GM18858 (cell line): ENCODE measurements at regions not wholly inside any gene's neighbourhood (a gene's known extent, or its start where the extent isn't known, plus 50 kb on each side); places are given as distances from the start of the nearest gene placed in this dataset.
"Not testable (repeated sequence)": the region's sequence is repeated elsewhere in the genome, so short reads cannot be mapped to it uniquely, and the experiment has no call there.

Source experiments
- ATAC-seq: cut with Tn5 transposase; IDR thresholded peaks from one replicate; pipeline ENCODE4 v1.9.1; 2021; ENCODE audit not compliant: unreplicated experiment

GRCh38 chr15:34651997-34652725, 68.7 kb upstream of the GOLGA8B start:
- ATAC-seq, result no peak

GRCh38 chr15:34650177-34650576, 66.7 kb upstream of the GOLGA8B start:
- peak; percentile 76 for ATAC-seq

DNA sequence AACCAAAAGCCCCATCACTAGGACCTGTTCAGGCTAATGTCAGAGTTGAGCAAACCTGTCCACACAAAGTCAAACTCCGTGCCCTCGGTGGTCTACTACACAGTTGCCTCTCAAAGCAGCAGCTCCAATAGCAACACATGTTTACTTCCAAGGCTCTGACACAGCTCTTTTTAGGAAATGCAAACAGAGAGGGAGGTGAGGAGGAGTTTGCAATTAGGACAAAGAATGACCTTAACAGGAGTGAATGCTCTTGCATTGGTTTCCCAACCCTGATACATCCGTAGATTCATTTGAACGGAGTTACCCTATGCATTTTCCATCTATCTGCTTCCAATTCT, 64.8 kb upstream of the GOLGA8B start:
- no peak for ATAC-seq

- ATAC-seq, result no peak
Measured at GRCh38 chr15:34647569-34648293, 64.3 kb upstream of the GOLGA8B start.

DNA sequence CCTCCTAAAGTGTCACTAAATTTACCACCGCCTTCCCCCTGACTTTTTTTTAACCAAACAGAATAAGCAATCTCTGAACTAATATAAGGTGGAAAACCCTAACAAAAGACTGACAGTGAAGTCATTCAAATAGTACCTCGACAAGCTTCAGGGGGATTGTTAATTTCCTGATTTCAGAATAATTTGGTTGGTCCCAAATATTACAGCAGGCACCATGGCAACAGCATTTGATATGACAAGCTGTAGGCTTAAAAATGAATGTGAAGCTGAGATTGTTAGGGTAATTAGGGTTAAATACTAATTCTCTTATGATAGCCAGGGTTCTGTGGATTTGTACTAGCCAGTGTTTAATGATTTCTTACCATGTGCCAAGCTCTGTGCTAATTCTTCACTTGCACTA, 63.5 kb upstream of the GOLGA8B start:
- no peak for ATAC-seq

- no peak for ATAC-seq
Measured at GRCh38 chr15:34644851-34645250, 61.4 kb upstream of the GOLGA8B start.

- no peak for ATAC-seq
Measured at GRCh38 chr15:34644061-34644460, 60.6 kb upstream of the GOLGA8B start.

- ATAC-seq, result no peak
Measured at GRCh38 chr15:34642247-34642646, 58.8 kb upstream of the GOLGA8B start.

GRCh38 chr15:34640661-34641060, 57.2 kb upstream of the GOLGA8B start:
- no peak for ATAC-seq

GRCh38 chr15:34637305-34637704, 53.9 kb upstream of the GOLGA8B start:
- ATAC-seq, result no peak

- not testable (repeated sequence) for ATAC-seq
Measured at GRCh38 chr15:34633602-34634001, 50.2 kb upstream of the GOLGA8B start.
